Mammary epithelial cell (primary cell): ENCODE measurements at regions not wholly inside any gene's neighbourhood (a gene's known extent, or its start where the extent isn't known, plus 50 kb on each side); places are given as distances from the start of the nearest gene placed in this dataset.

Experiments used
- EZH2 ChIP-seq: IDR thresholded peaks from 2 replicates; pipeline ENCODE4 v1.6.1; 2012; ENCODE audit warnings: low read length, inconsistent platforms, borderline replicate concordance
- TF ChIP-seq, protein P1 (sequence below), 2 donors: IDR thresholded peaks in 1 of 2; conservative IDR thresholded peaks in 1 of 2; 2 replicates each; pipeline ENCODE4 v1.5.1; 2011 to 2012; ENCODE audit warnings: inconsistent platforms in 2 of 2, low read length in 2 of 2, mild to moderate bottlenecking in 2 of 2, control low read depth in 1 of 2, low read depth in 1 of 2; ENCODE audit not compliant: insufficient read depth in 1 of 2; ENCODE audit errors: extremely low read depth in 1 of 2

GRCh38 chr2:164054651-164055050, 318.8 kb upstream of the FIGN start:
- TF ChIP-seq, protein P1, sequence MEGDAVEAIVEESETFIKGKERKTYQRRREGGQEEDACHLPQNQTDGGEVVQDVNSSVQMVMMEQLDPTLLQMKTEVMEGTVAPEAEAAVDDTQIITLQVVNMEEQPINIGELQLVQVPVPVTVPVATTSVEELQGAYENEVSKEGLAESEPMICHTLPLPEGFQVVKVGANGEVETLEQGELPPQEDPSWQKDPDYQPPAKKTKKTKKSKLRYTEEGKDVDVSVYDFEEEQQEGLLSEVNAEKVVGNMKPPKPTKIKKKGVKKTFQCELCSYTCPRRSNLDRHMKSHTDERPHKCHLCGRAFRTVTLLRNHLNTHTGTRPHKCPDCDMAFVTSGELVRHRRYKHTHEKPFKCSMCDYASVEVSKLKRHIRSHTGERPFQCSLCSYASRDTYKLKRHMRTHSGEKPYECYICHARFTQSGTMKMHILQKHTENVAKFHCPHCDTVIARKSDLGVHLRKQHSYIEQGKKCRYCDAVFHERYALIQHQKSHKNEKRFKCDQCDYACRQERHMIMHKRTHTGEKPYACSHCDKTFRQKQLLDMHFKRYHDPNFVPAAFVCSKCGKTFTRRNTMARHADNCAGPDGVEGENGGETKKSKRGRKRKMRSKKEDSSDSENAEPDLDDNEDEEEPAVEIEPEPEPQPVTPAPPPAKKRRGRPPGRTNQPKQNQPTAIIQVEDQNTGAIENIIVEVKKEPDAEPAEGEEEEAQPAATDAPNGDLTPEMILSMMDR (conservative IDR thresholded peaks at IDR 0.05 in 1 of 2, IDR thresholded peaks at IDR 0.05 in 1 of 2; ENCODE audit: extremely low read depth in 1 of 2, insufficient read depth in 1 of 2, low read depth in 1 of 2, low read length in 2 of 2): no peak
- no peak for TF ChIP-seq EZH2
